ENCODE measurements at regions not wholly inside any gene's neighbourhood (a gene's known extent, or its start where the extent isn't known, plus 50 kb on each side); places are given as distances from the start of the nearest gene placed in this dataset.

DNA sequence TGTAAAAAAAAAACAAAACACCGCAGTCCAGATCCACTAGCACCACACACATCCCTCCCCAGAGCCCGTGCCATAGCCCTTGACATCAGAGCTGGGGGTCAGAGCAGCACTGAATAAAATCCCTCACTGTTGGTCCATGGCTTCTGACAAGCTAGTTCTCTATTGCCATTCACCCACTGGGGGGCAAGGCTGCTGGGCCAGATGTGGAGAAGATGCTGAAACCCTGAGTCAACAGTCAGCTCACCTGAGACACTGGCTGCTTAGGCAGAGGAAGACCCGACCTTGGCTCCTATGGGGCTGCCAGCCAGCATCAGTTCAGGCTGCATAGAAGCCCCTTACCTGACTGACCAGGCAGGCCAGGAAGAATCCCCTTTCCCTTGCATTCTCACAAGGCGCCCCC, 228.2 kb downstream of the SOX9 start:
- TF ChIP-seq, protein P1, sequence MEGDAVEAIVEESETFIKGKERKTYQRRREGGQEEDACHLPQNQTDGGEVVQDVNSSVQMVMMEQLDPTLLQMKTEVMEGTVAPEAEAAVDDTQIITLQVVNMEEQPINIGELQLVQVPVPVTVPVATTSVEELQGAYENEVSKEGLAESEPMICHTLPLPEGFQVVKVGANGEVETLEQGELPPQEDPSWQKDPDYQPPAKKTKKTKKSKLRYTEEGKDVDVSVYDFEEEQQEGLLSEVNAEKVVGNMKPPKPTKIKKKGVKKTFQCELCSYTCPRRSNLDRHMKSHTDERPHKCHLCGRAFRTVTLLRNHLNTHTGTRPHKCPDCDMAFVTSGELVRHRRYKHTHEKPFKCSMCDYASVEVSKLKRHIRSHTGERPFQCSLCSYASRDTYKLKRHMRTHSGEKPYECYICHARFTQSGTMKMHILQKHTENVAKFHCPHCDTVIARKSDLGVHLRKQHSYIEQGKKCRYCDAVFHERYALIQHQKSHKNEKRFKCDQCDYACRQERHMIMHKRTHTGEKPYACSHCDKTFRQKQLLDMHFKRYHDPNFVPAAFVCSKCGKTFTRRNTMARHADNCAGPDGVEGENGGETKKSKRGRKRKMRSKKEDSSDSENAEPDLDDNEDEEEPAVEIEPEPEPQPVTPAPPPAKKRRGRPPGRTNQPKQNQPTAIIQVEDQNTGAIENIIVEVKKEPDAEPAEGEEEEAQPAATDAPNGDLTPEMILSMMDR (conservative IDR thresholded peaks at IDR 0.05; ENCODE audit: low read depth in 2 of 2) = no peak
- TF ChIP-seq EZH2 (IDR thresholded peaks at IDR 0.05; ENCODE audit: low read depth, unreplicated experiment) (no peak), POLR2AphosphoS5 (IDR thresholded peaks at IDR 0.05; ENCODE audit: low read depth) (no peak), JUNB (IDR thresholded peaks at IDR 0.05; ENCODE audit: unreplicated experiment) (no peak), EZH2phosphoT487 (IDR thresholded peaks at IDR 0.05; ENCODE audit: unreplicated experiment) (no peak), CREB1 (CRISPR knock-in tag; IDR thresholded peaks at IDR 0.05; ENCODE audit: low read depth) (no peak), STAT1 (IDR thresholded peaks at IDR 0.05; ENCODE audit: unreplicated experiment) (no peak), ZNF114 (CRISPR knock-in tag; IDR thresholded peaks at IDR 0.05) (no peak), ZNF331 (CRISPR knock-in tag; IDR thresholded peaks at IDR 0.05; ENCODE audit: low read depth) (no peak)
- TF ChIP-seq, protein P2, sequence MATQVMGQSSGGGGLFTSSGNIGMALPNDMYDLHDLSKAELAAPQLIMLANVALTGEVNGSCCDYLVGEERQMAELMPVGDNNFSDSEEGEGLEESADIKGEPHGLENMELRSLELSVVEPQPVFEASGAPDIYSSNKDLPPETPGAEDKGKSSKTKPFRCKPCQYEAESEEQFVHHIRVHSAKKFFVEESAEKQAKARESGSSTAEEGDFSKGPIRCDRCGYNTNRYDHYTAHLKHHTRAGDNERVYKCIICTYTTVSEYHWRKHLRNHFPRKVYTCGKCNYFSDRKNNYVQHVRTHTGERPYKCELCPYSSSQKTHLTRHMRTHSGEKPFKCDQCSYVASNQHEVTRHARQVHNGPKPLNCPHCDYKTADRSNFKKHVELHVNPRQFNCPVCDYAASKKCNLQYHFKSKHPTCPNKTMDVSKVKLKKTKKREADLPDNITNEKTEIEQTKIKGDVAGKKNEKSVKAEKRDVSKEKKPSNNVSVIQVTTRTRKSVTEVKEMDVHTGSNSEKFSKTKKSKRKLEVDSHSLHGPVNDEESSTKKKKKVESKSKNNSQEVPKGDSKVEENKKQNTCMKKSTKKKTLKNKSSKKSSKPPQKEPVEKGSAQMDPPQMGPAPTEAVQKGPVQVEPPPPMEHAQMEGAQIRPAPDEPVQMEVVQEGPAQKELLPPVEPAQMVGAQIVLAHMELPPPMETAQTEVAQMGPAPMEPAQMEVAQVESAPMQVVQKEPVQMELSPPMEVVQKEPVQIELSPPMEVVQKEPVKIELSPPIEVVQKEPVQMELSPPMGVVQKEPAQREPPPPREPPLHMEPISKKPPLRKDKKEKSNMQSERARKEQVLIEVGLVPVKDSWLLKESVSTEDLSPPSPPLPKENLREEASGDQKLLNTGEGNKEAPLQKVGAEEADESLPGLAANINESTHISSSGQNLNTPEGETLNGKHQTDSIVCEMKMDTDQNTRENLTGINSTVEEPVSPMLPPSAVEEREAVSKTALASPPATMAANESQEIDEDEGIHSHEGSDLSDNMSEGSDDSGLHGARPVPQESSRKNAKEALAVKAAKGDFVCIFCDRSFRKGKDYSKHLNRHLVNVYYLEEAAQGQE (IDR thresholded peaks at IDR 0.05; ENCODE audit: unreplicated experiment) = no peak

Measured in GM23338 (cell line).